ENCODE measurements at regions not wholly inside any gene's neighbourhood (a gene's known extent, or its start where the extent isn't known, plus 50 kb on each side); places are given as distances from the start of the nearest gene placed in this dataset.

DNA sequence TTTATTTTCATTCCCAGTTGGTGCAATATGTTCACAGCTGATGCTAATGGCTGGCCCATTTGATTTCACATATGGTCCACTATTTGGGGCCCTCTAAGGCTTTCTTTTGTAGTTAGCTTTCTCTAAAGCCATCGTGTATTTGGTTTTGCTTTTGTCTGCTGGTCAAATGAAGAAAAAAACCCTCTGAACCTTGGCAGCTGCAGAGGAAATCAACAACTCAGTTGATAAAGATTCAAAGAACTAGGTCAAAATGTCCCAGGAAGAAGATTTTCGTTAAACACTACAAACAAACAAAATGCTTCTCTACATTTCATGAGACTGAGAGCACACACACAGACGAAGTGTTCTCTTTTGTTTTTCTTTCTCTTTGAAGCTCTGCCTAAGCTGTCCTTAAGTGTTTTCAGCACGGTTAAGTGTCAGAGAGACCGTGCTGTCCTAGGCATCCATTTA, 655.0 kb downstream of the RWDD3 start (continued):
- TF ChIP-seq ZNF407 (IDR thresholded peaks at IDR 0.05; ENCODE audit: low read depth) (no peak), TBP (optimal IDR thresholded peaks at IDR 0.05; ENCODE audit: low read depth, low read length) (no peak), IRF2 (CRISPR knock-in tag; IDR thresholded peaks at IDR 0.05) (no peak), TCF7L2 (IDR thresholded peaks at IDR 0.05; ENCODE audit: low read depth, low read length) (no peak), L3MBTL2 (IDR thresholded peaks at IDR 0.05) (no peak), HNRNPLL (IDR thresholded peaks at IDR 0.05; ENCODE audit: low read depth, low read length, poor library complexity, severe bottlenecking) (no peak), MED1 (CRISPR knock-in tag; IDR thresholded peaks at IDR 0.05; ENCODE audit: borderline replicate concordance) (no peak), RFX5 (IDR thresholded peaks at IDR 0.05; ENCODE audit: low read depth, low read length) (no peak), CBX3 (IDR thresholded peaks at IDR 0.05; ENCODE audit: borderline replicate concordance in 1 of 2, low read length in 2 of 2) (no peak), POLR2H (tag; IDR thresholded peaks at IDR 0.05; ENCODE audit: low read depth) (no peak), ZFP36 (IDR thresholded peaks at IDR 0.05; ENCODE audit: low read depth, low read length, partially characterized antibody) (no peak), SRSF7 (optimal IDR thresholded peaks at IDR 0.05; ENCODE audit: low read depth, low read length) (no peak)
- TF ChIP-seq, protein P1, sequence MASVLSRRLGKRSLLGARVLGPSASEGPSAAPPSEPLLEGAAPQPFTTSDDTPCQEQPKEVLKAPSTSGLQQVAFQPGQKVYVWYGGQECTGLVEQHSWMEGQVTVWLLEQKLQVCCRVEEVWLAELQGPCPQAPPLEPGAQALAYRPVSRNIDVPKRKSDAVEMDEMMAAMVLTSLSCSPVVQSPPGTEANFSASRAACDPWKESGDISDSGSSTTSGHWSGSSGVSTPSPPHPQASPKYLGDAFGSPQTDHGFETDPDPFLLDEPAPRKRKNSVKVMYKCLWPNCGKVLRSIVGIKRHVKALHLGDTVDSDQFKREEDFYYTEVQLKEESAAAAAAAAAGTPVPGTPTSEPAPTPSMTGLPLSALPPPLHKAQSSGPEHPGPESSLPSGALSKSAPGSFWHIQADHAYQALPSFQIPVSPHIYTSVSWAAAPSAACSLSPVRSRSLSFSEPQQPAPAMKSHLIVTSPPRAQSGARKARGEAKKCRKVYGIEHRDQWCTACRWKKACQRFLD (CRISPR knock-in tag; IDR thresholded peaks at IDR 0.05), result no peak
- TF ChIP-seq, protein P2, sequence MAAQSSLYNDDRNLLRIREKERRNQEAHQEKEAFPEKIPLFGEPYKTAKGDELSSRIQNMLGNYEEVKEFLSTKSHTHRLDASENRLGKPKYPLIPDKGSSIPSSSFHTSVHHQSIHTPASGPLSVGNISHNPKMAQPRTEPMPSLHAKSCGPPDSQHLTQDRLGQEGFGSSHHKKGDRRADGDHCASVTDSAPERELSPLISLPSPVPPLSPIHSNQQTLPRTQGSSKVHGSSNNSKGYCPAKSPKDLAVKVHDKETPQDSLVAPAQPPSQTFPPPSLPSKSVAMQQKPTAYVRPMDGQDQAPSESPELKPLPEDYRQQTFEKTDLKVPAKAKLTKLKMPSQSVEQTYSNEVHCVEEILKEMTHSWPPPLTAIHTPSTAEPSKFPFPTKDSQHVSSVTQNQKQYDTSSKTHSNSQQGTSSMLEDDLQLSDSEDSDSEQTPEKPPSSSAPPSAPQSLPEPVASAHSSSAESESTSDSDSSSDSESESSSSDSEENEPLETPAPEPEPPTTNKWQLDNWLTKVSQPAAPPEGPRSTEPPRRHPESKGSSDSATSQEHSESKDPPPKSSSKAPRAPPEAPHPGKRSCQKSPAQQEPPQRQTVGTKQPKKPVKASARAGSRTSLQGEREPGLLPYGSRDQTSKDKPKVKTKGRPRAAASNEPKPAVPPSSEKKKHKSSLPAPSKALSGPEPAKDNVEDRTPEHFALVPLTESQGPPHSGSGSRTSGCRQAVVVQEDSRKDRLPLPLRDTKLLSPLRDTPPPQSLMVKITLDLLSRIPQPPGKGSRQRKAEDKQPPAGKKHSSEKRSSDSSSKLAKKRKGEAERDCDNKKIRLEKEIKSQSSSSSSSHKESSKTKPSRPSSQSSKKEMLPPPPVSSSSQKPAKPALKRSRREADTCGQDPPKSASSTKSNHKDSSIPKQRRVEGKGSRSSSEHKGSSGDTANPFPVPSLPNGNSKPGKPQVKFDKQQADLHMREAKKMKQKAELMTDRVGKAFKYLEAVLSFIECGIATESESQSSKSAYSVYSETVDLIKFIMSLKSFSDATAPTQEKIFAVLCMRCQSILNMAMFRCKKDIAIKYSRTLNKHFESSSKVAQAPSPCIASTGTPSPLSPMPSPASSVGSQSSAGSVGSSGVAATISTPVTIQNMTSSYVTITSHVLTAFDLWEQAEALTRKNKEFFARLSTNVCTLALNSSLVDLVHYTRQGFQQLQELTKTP (IDR thresholded peaks at IDR 0.05; ENCODE audit: low read depth in 1 of 2, partially characterized antibody in 2 of 2), result no peak
